ENCODE measurements at regions not wholly inside any gene's neighbourhood (a gene's known extent, or its start where the extent isn't known, plus 50 kb on each side); places are given as distances from the start of the nearest gene placed in this dataset.

DNA sequence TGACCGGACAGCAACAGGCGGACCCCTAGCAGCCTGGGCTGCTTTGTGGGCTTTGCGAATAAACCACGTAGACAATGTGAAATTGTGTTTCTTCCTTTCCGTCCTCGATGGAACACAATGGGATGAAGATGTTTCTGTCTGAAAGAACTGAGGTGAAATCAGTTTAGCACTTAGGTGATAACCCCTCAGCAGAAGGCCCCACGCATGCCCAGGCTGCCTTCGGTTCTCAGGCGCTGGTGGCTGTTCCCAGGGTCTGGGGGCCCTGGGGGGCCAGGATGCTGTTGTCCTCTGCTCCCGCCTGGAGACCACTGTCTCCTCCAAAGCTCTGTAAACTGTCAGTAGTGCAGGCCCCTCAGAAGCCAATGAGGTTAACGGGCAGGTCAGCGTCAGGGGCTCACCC lies 73.9 kb upstream of the HGFAC start:
- peaks cover 32% of the 10 kb centered on the region for H3K27me3 Mint-ChIP-seq
- H3K4me3 Mint-ChIP-seq = no peak overlapping the region
- no peaks in the 10 kb centered on the region for H3K9me3 Mint-ChIP-seq (ENCODE audit: low read depth)
- peaks cover 11% of the 10 kb centered on the region for H3K4me1 Mint-ChIP-seq
- no peak for ATAC-seq
- H3K36me3 Mint-ChIP-seq = no peaks in the 10 kb centered on the region
- CTCF ChIA-PET = no interaction called here
- peak; percentile 37 for DNase-seq
- no peak overlapping the region for H3K27ac Mint-ChIP-seq

DNA sequence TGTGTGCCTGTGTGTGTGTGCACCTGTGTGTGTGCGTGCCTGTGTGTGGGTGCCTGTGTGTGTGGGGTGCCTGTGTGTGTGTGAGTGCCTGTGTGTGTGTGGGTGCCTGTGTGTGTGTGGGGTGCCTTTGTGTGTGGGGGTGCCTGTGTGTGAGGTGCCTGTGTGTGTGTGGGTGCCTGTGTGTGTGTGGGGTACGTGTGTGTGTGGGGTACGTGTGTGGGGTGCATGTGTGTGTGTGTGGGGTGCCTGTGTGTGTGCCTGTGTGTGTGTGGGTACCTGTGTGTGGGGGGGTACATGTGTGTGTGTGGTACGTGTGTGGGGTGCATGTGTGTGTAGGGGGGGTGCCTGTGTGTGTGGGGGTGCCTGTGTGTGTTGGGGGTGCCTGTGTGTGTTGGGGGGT lies 73.4 kb upstream of the HGFAC start:
- H3K4me3 Mint-ChIP-seq = no peak overlapping the region
- CTCF ChIA-PET = no interaction called here
- DNase-seq (no peak), ATAC-seq (no peak)
- H3K36me3 Mint-ChIP-seq = no peaks in the 10 kb centered on the region
- peaks cover 32% of the 10 kb centered on the region for H3K27me3 Mint-ChIP-seq
- no peak overlapping the region for H3K27ac Mint-ChIP-seq
- H3K9me3 Mint-ChIP-seq (ENCODE audit: low read depth) = no peaks in the 10 kb centered on the region
- peaks cover 11% of the 10 kb centered on the region for H3K4me1 Mint-ChIP-seq

DNA sequence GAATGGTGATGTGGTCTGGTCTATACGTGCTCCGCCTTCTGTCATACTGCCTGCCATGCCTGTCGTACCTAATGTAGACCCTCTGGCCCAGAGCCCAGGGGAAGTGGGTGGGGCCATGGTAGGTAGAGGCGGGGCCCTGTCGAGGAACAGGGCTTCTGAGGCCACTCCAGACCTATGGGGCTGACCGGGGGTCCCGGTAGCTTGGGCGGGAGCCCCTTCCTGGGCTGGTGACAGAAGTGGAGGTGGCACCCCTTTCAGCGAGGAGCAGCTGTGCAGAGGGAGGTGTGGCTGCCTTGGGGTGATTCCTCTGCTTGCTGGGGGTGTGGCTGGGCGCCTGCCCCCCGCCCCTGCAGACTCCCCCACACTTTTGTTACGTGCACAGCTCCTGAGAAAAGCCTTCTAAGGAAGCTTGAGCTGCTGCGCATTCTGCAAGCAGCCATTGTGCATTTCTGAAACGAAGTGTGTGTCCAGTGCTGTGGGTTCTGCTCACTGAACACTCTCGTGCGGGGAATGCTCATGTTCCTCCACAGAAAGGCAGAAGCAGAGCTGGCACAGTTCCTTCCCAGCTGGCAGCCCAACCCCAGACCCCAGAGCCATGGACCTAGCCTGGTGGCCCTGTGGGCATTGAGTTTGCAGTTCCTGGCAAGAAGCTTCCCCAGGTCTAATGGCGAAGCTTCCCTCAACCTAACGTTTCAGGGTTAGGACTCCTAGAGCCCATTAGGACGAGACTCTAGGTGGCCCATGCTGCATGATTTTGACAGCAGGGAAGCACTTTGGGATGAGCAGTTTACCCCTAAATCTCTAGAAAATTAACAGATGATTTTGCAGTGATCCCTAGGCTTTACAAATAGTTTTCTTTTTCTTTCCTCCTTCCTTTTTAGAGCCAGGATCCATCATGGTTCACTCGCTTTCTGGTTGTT lies 72.7 kb upstream of the HGFAC start:
- peak; percentile 41 for DNase-seq
- CTCF ChIA-PET = interaction anchor here (0.9 kb wide), 1 partner anchor 178 kb away, joined by 3 read pairs; no protein-coding TSS in a partner anchor
- Mint-ChIP-seq H3K4me1 (peaks cover 11% of the 10 kb centered on the region), H3K27ac (no peak overlapping the region), H3K4me3 (peak overlapping the region; percentile 1), H3K36me3 (no peaks in the 10 kb centered on the region), H3K9me3 (ENCODE audit: low read depth) (no peaks in the 10 kb centered on the region), H3K27me3 (peaks cover 32% of the 10 kb centered on the region)
- no peak for ATAC-seq

DNA sequence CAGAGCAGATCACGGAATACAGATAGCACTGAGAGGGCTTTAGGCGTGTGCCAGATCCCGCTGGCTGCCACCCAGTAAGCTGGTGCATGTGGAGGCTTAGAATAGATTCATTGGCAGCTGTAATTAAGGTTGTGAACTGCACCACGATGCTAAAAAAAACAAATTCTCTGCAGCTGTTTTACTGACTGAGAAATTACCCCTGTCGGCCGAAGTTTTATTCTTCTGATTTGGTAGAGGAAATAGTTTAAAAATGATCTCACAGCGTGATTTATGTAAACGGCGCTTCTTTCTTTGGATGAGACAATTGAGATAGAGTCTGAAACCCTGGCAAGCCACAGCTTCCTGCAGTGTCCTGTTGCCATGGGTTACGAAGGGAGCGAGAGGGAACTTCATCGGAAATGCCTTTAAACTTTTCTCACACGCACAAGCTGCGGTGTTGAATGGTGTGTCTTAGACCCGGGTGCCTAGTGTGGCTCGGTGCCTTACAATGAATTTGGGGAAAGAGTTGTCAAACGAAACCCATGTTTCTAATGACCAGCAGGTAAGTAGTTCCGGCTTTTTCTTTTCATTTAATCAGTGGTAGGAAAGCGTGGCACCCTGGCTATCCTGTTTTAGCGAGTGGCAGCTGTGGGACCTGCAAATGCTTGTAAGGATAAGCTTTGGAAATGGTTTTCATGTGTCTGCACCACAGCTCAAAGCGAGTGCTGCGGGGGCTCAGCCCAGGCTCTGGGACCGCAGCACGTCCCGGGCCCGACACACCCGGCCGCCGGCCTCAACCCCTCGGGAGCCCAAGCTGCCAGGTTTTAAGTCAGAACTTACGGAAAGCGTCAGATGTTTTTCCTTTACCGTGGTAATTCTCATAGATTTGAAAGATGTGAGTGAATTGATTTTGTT lies 71.7 kb upstream of the HGFAC start:
- CTCF ChIA-PET = interaction anchor here (0.9 to 1.3 kb wide), 2 partner anchors 19 to 179 kb away, joined by 3 read pairs; no protein-coding TSS in a partner anchor
- peak overlapping the region; percentile 1 for H3K4me3 Mint-ChIP-seq
- peaks cover 11% of the 10 kb centered on the region for H3K4me1 Mint-ChIP-seq
- no peaks in the 10 kb centered on the region for H3K9me3 Mint-ChIP-seq (ENCODE audit: low read depth)
- peaks cover 32% of the 10 kb centered on the region for H3K27me3 Mint-ChIP-seq
- no peaks in the 10 kb centered on the region for H3K36me3 Mint-ChIP-seq
- peak; percentile 59 for ATAC-seq
- no peak overlapping the region for H3K27ac Mint-ChIP-seq
- DNase-seq = peak; percentile 54

DNA sequence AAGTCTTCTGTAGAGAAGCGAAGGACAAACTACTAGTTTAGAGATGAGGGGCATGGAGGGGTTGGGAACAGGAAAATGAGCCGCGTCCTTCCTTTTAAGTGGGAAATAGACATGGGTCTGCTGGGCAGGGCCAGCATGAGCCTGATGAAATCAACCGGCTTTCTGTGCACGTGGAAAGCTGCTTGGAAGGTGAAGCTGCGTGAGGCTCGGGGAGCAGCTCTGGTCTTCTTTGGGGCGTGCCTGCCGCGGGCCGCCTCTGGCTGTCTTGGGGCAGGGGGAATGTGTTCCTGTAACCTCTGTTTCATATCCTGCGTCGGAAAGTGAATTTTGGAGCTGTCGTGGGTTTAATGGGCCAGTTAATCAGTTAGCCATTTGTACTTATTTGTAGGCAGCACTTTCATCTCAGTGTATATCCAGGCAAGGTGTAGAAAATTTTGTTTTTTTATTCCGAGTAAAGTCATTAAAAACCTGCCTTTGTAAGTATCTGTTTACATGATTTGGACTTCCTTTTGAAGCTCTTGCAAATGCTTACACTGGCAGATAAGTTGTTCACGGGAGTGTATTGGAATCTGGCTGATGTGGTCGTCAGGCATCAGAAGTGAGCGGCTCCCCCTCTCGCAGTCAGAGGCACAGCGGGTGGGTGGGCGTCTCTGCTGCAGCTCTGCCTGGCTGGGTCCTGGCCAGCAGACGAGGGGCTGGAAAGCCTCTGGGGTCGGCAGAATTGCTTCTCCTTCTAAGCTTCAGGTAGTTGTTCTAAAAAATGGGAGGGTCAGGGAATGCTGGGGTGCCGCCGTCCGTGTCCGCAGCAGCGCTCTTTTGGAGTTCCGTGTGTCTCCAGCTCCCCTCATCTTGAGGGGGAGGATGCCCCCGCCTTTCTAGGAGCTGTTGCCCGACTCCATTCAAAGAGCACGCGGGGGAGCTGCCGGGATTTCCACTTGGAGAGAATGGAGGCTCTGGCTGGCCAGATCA lies 70.5 kb upstream of the HGFAC start:
- Mint-ChIP-seq H3K4me1 (peaks cover 11% of the 10 kb centered on the region), H3K27ac (no peak overlapping the region), H3K4me3 (no peak overlapping the region), H3K9me3 (ENCODE audit: low read depth) (no peaks in the 10 kb centered on the region), H3K36me3 (no peaks in the 10 kb centered on the region), H3K27me3 (peaks cover 32% of the 10 kb centered on the region)
- DNase-seq = no peak
- no peak for ATAC-seq
- CTCF ChIA-PET = interaction anchor here (1.3 kb wide), 1 partner anchor 20 kb away, joined by 3 read pairs; no protein-coding TSS in a partner anchor

DNA sequence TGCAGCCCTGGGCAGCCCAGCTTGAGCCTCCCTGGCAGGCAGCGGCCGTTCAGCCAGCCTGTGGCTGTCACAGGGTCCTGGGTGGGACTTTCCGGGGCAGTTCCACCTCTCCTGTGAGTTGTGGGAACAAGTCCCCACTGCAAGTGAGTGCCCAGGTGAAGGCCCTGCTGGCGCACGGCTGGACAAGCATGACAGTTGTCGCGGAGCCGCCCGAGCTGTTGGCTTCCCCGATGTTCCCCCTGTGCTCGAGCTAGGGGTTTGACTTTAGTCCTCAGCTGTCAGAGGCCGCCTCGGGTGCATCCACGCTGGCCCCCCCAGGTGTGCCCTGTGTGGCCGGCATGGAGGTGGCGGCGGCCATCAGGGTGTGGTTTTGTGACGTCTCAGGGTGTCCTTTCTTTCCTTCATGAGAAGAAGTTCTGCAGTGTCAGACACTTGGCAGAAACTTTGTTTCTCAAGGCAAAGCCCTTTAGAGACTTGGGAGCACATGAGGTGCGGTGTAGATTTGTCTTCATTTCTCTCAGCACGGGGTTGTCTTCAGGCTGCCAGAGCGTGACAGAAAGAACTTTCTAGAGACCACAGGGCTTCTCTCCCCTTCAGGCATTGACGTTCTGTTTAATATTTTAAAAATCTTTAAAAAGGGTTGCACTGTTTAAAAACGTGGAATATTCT lies 69.4 kb upstream of the HGFAC start:
- H3K36me3 Mint-ChIP-seq = no peaks in the 10 kb centered on the region
- ATAC-seq (no peak), DNase-seq (no peak)
- H3K27me3 Mint-ChIP-seq = peaks cover 32% of the 10 kb centered on the region
- H3K9me3 Mint-ChIP-seq (ENCODE audit: low read depth) = no peaks in the 10 kb centered on the region
- H3K27ac Mint-ChIP-seq = no peak overlapping the region
- CTCF ChIA-PET = no interaction called here
- H3K4me1 Mint-ChIP-seq = peaks cover 11% of the 10 kb centered on the region
- no peak overlapping the region for H3K4me3 Mint-ChIP-seq

DNA sequence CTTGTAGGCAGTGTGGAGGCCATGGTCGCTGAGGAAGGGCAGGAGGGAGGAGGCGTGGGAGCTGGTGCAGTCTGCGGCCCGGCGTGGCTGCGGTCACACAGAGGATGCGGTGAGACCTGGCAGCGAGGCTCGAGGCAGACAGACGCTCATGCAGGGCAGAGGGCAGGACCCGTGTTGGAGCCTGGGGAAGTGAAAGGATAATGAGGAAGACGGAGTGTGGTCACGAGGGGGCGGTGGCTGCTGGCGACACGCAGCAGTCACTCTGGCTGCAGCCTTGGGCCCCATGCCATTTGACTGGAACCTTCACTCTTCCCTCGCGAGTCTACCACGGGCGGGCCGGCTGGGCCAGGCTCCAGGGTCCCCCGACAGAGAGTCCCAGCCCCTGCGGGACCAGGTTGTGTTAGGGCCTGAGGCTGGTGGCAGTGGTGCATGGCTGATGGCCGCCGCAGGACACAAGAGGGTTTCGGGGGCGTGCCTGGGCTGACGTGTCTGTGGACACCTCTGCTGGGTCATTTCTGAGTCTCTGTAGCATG lies 68.8 kb upstream of the HGFAC start:
- ATAC-seq = no peak
- Mint-ChIP-seq H3K27me3 (peaks cover 32% of the 10 kb centered on the region), H3K36me3 (no peaks in the 10 kb centered on the region), H3K9me3 (ENCODE audit: low read depth) (no peaks in the 10 kb centered on the region), H3K4me3 (no peak overlapping the region), H3K27ac (no peak overlapping the region), H3K4me1 (peaks cover 11% of the 10 kb centered on the region)
- CTCF ChIA-PET = no interaction called here
- no peak for DNase-seq

DNA sequence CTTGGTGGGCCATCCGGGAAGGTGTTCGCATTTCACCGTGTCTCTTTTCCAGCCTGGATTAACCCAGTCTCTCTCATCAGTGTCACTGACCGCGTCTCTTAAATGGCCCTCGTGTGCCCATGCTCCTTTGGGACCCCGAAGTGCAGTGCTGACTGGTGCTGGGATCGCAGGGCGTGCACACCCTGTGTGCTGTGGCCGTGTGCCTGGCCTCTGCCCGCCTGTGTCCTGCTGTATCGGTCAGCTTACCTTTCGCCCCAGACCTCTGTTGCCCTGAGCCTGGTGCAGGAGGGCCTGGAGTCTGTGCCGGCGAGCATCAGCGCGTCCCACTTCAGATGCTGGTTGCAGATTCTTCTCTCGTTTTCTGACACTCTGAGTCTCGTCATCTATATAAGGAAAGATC lies 68.3 kb upstream of the HGFAC start:
- no peaks in the 10 kb centered on the region for H3K9me3 Mint-ChIP-seq (ENCODE audit: low read depth)
- ATAC-seq = no peak
- H3K27me3 Mint-ChIP-seq = peaks cover 29% of the 10 kb centered on the region
- CTCF ChIA-PET = interaction anchor here (0.6 kb wide), 1 partner anchor 17 kb away, joined by 3 read pairs; no protein-coding TSS in a partner anchor
- DNase-seq = no peak
- no peak overlapping the region for H3K4me3 Mint-ChIP-seq
- no peaks in the 10 kb centered on the region for H3K36me3 Mint-ChIP-seq
- no peak overlapping the region for H3K27ac Mint-ChIP-seq
- peaks cover 11% of the 10 kb centered on the region for H3K4me1 Mint-ChIP-seq

DNA sequence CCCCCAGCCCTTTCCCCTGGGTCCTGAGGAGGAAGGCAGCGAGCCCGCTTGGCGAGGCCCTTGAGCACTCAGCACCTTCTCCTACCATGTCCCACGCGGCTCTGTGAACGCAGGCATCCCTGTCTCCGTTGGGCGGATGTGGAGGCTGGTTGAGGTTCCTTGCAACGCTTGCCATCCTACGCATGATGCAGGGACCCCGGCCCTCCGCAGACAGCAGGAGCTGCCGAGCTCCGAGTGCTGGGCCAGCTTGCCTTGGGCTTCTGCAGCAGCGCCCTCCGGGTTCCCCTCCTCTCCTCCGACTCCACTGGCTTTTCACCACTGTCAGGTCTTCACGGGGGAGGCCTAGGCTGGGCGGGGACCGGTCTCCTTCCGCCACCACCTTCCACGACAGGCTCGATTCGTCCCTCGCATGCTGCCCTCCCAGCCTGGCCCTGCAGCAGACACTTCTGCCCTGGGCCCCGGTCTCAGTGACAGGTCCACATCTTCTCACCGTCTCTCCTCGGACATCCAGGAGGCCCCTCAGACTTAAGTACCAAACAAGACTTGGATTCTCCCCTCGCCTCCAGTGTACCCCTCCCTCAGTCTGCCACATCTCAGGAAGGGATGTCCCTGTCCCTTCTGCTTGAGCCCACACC lies 67.6 kb upstream of the HGFAC start:
- Mint-ChIP-seq H3K4me1 (peaks cover 11% of the 10 kb centered on the region), H3K27ac (no peak overlapping the region), H3K27me3 (peaks cover 25% of the 10 kb centered on the region), H3K4me3 (no peak overlapping the region), H3K36me3 (no peaks in the 10 kb centered on the region), H3K9me3 (ENCODE audit: low read depth) (peaks cover 4% of the 10 kb centered on the region)
- ATAC-seq (no peak), DNase-seq (no peak)
- CTCF ChIA-PET = interaction anchor here (0.6 kb wide), 1 partner anchor 18 kb away, joined by 3 read pairs; no protein-coding TSS in a partner anchor

DNA sequence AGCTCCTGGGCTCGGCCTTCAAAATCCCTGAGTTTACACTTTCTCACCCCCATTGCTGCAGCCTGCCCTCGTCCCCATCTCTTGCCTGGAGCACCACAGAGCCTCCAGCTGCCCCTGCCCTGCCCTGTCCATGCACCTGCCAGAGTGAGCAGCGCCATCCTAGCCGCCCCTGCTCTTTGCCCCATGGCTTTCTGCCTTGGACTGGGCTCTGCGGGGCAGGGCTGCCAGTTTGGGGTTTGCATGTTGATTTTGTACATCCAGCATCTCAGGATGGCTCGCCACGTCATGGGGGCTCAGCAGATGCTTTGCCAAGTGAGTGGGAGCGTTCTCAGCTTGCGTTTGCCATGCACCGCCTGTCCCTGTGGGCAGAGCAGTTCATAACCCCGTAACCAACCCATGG lies 67.1 kb upstream of the HGFAC start:
- peaks cover 5% of the 10 kb centered on the region for H3K9me3 Mint-ChIP-seq (ENCODE audit: low read depth)
- CTCF ChIA-PET = no interaction called here
- ATAC-seq (no peak), DNase-seq (no peak)
- H3K27me3 Mint-ChIP-seq = peaks cover 20% of the 10 kb centered on the region
- no peaks in the 10 kb centered on the region for H3K36me3 Mint-ChIP-seq
- H3K4me3 Mint-ChIP-seq = no peak overlapping the region
- peaks cover 5% of the 10 kb centered on the region for H3K4me1 Mint-ChIP-seq
- H3K27ac Mint-ChIP-seq = no peak overlapping the region

DNA sequence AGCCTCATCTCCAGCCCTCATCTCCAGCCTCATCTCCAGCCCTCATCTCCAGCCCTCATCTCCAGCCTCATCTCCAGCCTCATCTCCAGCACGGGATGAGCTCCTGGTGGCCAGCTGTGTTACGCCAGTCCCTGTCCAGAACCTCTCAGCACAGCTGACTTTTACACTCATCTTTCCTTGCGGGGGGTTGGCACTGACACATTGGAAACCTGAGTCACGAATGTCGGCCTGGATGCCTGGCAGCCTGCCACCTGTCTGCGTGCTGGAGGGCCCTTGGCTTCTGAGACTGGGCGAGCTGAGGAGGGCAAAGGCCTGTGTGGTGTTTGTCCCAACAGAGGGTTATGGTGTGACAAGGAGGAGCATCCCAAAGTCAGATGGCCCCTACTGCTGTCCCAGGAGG lies 66.1 kb upstream of the HGFAC start:
- Mint-ChIP-seq H3K4me1 (no peaks in the 10 kb centered on the region), H3K36me3 (no peaks in the 10 kb centered on the region), H3K27ac (no peak overlapping the region), H3K27me3 (peaks cover 12% of the 10 kb centered on the region), H3K9me3 (ENCODE audit: low read depth) (peaks cover 7% of the 10 kb centered on the region), H3K4me3 (no peak overlapping the region)
- ATAC-seq = no peak
- CTCF ChIA-PET = no interaction called here
- no peak for DNase-seq

DNA sequence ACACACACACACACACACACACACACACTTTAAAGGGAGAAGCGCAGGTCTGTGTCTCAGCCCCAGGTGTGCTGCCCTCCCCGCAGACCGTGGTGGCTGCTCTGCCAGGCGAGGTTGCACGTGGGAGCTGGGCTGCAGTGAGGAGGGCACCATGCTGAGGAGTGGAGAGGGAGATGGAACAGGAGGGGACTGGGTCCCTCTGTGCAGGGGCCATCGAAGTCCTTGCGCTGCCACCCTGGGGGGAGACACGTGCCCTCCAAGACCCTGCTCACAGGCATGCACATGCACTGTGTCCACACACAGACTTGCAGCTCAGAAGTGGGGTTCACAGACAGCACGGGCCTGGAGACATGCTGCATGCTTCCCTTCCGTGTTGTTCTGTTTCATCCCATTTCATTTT lies 65.5 kb upstream of the HGFAC start:
- peaks cover 5% of the 10 kb centered on the region for H3K36me3 Mint-ChIP-seq
- peaks cover 6% of the 10 kb centered on the region for H3K27me3 Mint-ChIP-seq
- peaks cover 12% of the 10 kb centered on the region for H3K9me3 Mint-ChIP-seq (ENCODE audit: low read depth)
- no peak overlapping the region for H3K27ac Mint-ChIP-seq
- ATAC-seq (no peak), DNase-seq (no peak)
- no peak overlapping the region for H3K4me3 Mint-ChIP-seq
- CTCF ChIA-PET = no interaction called here
- H3K4me1 Mint-ChIP-seq = no peaks in the 10 kb centered on the region
